Neural cell (in vitro differentiated cells): ENCODE measurements at regions not wholly inside any gene's neighbourhood (a gene's known extent, or its start where the extent isn't known, plus 50 kb on each side); places are given as distances from the start of the nearest gene placed in this dataset.

Experiments used
- POLR2AphosphoS5 ChIP-seq: IDR thresholded peaks from 2 replicates; pipeline ENCODE4 v1.6.1; 2012
- RAD21 ChIP-seq: fragments of 450-650 bp; conservative IDR thresholded peaks from 2 replicates; pipeline ENCODE4 v1.6.1; 2014; ENCODE audit warnings: antibody characterized with exemption, mild to moderate bottlenecking, moderate library complexity
- TF ChIP-seq, protein P1 (sequence below): fragments of 450-650 bp; IDR thresholded peaks from 2 replicates; pipeline ENCODE4 v1.5.1; 2014; ENCODE audit warnings: antibody characterized with exemption, mild to moderate bottlenecking, moderate library complexity; ENCODE audit not compliant: poor library complexity, severe bottlenecking
- TF ChIP-seq, protein P2 (sequence below): IDR thresholded peaks from 2 replicates; pipeline ENCODE4 v1.6.1; 2012; ENCODE audit warnings: borderline replicate concordance

DNA sequence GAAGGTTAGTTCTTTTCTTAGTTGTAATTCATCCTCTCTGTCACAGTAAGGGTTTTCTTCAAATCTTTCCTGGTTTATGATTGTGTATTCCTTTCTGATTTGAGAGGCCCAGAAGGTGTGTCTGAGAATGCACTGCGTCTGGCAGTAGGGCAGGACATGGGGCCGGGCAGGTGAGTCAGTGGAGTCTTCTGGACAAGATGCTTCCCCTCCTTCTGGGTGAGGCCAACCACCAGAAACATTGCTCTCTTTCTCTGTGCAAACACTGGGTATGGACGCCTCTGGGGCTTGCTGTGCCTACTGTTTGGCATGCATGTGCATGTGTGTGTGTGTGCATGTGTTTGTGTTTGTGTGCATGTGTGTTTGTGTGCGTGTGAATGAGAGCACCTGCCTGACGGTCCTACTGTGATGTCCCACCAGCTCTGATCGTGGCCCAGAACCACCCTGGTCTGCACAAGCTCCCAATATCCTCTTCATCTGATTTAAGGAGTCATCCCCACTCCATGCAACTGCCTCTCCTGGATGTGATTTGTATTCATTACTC lies 93.2 kb upstream of the DLX2 start:
- TF ChIP-seq POLR2AphosphoS5: no peak
- TF ChIP-seq, protein P1, sequence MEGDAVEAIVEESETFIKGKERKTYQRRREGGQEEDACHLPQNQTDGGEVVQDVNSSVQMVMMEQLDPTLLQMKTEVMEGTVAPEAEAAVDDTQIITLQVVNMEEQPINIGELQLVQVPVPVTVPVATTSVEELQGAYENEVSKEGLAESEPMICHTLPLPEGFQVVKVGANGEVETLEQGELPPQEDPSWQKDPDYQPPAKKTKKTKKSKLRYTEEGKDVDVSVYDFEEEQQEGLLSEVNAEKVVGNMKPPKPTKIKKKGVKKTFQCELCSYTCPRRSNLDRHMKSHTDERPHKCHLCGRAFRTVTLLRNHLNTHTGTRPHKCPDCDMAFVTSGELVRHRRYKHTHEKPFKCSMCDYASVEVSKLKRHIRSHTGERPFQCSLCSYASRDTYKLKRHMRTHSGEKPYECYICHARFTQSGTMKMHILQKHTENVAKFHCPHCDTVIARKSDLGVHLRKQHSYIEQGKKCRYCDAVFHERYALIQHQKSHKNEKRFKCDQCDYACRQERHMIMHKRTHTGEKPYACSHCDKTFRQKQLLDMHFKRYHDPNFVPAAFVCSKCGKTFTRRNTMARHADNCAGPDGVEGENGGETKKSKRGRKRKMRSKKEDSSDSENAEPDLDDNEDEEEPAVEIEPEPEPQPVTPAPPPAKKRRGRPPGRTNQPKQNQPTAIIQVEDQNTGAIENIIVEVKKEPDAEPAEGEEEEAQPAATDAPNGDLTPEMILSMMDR: no peak
- TF ChIP-seq, protein P2, sequence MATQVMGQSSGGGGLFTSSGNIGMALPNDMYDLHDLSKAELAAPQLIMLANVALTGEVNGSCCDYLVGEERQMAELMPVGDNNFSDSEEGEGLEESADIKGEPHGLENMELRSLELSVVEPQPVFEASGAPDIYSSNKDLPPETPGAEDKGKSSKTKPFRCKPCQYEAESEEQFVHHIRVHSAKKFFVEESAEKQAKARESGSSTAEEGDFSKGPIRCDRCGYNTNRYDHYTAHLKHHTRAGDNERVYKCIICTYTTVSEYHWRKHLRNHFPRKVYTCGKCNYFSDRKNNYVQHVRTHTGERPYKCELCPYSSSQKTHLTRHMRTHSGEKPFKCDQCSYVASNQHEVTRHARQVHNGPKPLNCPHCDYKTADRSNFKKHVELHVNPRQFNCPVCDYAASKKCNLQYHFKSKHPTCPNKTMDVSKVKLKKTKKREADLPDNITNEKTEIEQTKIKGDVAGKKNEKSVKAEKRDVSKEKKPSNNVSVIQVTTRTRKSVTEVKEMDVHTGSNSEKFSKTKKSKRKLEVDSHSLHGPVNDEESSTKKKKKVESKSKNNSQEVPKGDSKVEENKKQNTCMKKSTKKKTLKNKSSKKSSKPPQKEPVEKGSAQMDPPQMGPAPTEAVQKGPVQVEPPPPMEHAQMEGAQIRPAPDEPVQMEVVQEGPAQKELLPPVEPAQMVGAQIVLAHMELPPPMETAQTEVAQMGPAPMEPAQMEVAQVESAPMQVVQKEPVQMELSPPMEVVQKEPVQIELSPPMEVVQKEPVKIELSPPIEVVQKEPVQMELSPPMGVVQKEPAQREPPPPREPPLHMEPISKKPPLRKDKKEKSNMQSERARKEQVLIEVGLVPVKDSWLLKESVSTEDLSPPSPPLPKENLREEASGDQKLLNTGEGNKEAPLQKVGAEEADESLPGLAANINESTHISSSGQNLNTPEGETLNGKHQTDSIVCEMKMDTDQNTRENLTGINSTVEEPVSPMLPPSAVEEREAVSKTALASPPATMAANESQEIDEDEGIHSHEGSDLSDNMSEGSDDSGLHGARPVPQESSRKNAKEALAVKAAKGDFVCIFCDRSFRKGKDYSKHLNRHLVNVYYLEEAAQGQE: no peak
- no peak for TF ChIP-seq RAD21
